HepG2 (cell line): ENCODE measurements at regions not wholly inside any gene's neighbourhood (a gene's known extent, or its start where the extent isn't known, plus 50 kb on each side); places are given as distances from the start of the nearest gene placed in this dataset.
A peak's percentile ranks its signal among the peaks of the same experiment; 100 is the strongest.

ENCODE experiments used
- BCL6 ChIP-seq: IDR thresholded peaks from 2 replicates; pipeline ENCODE4 v1.6.1; 2016; ENCODE audit warnings: missing genetic modification reagents, missing compliant biosample characterization
- FOXP1 ChIP-seq, 2 experiments: fragments of 450-650 bp in 1 of 2; IDR thresholded peaks; 2 replicates each; pipeline ENCODE4 v1.6.1; 2017 to 2018; ENCODE audit warnings: antibody characterized with exemption in 1 of 2
- GATAD2A ChIP-seq: IDR thresholded peaks from 2 replicates; pipeline ENCODE4 v1.6.1; 2016
- HDAC1 ChIP-seq: sonication (generic); formaldehyde crosslinking; IDR thresholded peaks from 2 replicates; pipeline ENCODE4 v1.5.1; 2020; ENCODE audit warnings: mild to moderate bottlenecking, missing genetic modification reagents
- HMG20A ChIP-seq: IDR thresholded peaks from 2 replicates; pipeline ENCODE4 v1.6.1; 2016; ENCODE audit warnings: borderline replicate concordance
- KDM6A ChIP-seq: IDR thresholded peaks from 2 replicates; pipeline ENCODE4 v1.6.1; 2016; ENCODE audit warnings: low read depth
- LRRFIP1 ChIP-seq: sonication (generic); formaldehyde crosslinking; conservative IDR thresholded peaks from 2 replicates; pipeline ENCODE4 v1.4.0; 2020; ENCODE audit warnings: missing genetic modification reagents
- MED1 ChIP-seq: sonication (generic); formaldehyde crosslinking; IDR thresholded peaks from 2 replicates; pipeline ENCODE4 v1.4.0; 2020; ENCODE audit warnings: missing genetic modification reagents
- MEF2D ChIP-seq: sonication (generic); formaldehyde crosslinking; IDR thresholded peaks from 2 replicates; pipeline ENCODE4 v1.5.1; 2020; ENCODE audit warnings: mild to moderate bottlenecking, missing genetic modification reagents
- MLLT10 ChIP-seq: sonication (generic); formaldehyde crosslinking; IDR thresholded peaks from 2 replicates; pipeline ENCODE4 v1.4.0; 2020; ENCODE audit warnings: missing genetic modification reagents
- NR2F2 ChIP-seq: IDR thresholded peaks from 2 replicates; pipeline ENCODE4 v1.6.1; 2012; ENCODE audit warnings: low read depth, inconsistent platforms, borderline replicate concordance
- NR2F6 ChIP-seq, 2 experiments: IDR thresholded peaks; 2 replicates each; pipeline ENCODE4 v1.6.1; 2016; ENCODE audit warnings: antibody characterized with exemption in 1 of 2, mild to moderate bottlenecking in 1 of 2
- PAWR ChIP-seq: sonication (generic); formaldehyde crosslinking; IDR thresholded peaks from 2 replicates; pipeline ENCODE4 v1.4.0; 2020; ENCODE audit warnings: missing genetic modification reagents, mild to moderate bottlenecking, borderline replicate concordance
- PAXIP1 ChIP-seq: sonication (generic); formaldehyde crosslinking; conservative IDR thresholded peaks from 2 replicates; pipeline ENCODE4 v1.4.0; 2020; ENCODE audit warnings: mild to moderate bottlenecking, missing genetic modification reagents, moderate library complexity
- YEATS4 ChIP-seq: sonication (generic); formaldehyde crosslinking; IDR thresholded peaks from 2 replicates; pipeline ENCODE4 v1.4.0; 2020; ENCODE audit warnings: missing genetic modification reagents, borderline replicate concordance
- ZBTB7B ChIP-seq: sonication (generic); formaldehyde crosslinking; IDR thresholded peaks from 2 replicates; pipeline ENCODE4 v1.4.0; 2020; ENCODE audit warnings: missing genetic modification reagents
- ZNF407 ChIP-seq: sonication (generic); formaldehyde crosslinking; IDR thresholded peaks from one replicate; pipeline ENCODE4 v1.5.1; 2020; ENCODE audit warnings: mild to moderate bottlenecking, missing genetic modification reagents; ENCODE audit errors: not compliant biosample characterization
- ZNF879 ChIP-seq: sonication (generic); formaldehyde crosslinking; IDR thresholded peaks from 2 replicates; pipeline ENCODE4 v1.8.1; 2023; ENCODE audit warnings: missing genetic modification reagents

- TF ChIP-seq LRRFIP1 (CRISPR knock-in tag): no peak
- 0 out of 2 replicates have a peak, but pooled peaks have one; percentile 70 for TF ChIP-seq NR2F2
- peak; percentile 24; the same call in 1 of the 2 replicates for TF ChIP-seq MED1 (CRISPR knock-in tag)
- peak; percentile 44; the same call in 1 of the 2 replicates for TF ChIP-seq HDAC1 (CRISPR knock-in tag)
- no peak for TF ChIP-seq PAWR (CRISPR knock-in tag)
- peak; percentile 56 for TF ChIP-seq PAXIP1 (CRISPR knock-in tag)
- no peak for TF ChIP-seq MLLT10 (CRISPR knock-in tag)
- TF ChIP-seq ZNF879 (CRISPR knock-in tag): no peak
- peak; percentile 82 for TF ChIP-seq NR2F6 (IDR thresholded peaks at IDR 0.05)
- TF ChIP-seq NR2F6 (CRISPR knock-in tag; IDR thresholded peaks at IDR 0.05): peak; percentile 76
- TF ChIP-seq ZBTB7B (CRISPR knock-in tag): peak; percentile 68; the same call in 1 of the 2 replicates
- peak; percentile 45; the same call in 1 of the 2 replicates for TF ChIP-seq BCL6
- TF ChIP-seq MEF2D (CRISPR knock-in tag): peak; percentile 94
- TF ChIP-seq GATAD2A (CRISPR knock-in tag): 0 out of 2 replicates have a peak, but pooled peaks have one; percentile 50
- TF ChIP-seq ZNF407 (CRISPR knock-in tag): no peak
- TF ChIP-seq FOXP1 (IDR thresholded peaks at IDR 0.05): no peak
- no peak for TF ChIP-seq FOXP1 (CRISPR knock-in tag; IDR thresholded peaks at IDR 0.05)
- no peak for TF ChIP-seq YEATS4
- no peak for TF ChIP-seq KDM6A (CRISPR knock-in tag)
- 0 out of 2 replicates have a peak, but pooled peaks have one; percentile 39 for TF ChIP-seq HMG20A (CRISPR knock-in tag)
These were observed 165.0 kb upstream of the ELAC2 start (continued) for GRCh38 chr17:13182854-13183253.
